ENCODE measurements at regions not wholly inside any gene's neighbourhood (a gene's known extent, or its start where the extent isn't known, plus 50 kb on each side); places are given as distances from the start of the nearest gene placed in this dataset.

DNA sequence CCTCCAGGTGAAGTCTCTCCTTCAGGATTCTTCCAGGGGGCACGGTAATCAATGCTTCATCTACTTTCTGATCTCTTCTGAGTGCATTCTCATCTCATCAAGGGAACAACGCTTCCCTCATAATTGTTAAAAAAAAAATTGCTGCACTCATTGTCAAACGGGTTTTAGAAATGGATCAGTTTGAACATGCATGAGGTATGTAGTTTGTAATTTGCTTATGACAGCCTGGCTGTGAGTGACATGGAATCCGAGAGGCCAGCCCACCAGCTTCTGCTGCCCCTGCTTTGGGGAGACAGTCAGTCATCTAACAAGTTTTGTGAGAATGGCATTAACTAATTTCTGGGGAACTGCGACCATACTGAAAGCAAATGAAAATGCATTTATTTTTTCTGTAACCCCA, 791.9 kb upstream of the SOX11 start:
- H3K4me1 ChIP-seq (ENCODE audit: control insufficient read depth, insufficient read depth, low read length) = peaks cover 15% of the 10 kb centered on the region
- H3K4me3 ChIP-seq (ENCODE audit: insufficient read depth, low read depth, low read length) = no peak overlapping the region
- H3K27me3 ChIP-seq (ENCODE audit: control insufficient read depth, insufficient read depth, low read length, poor library complexity, severe bottlenecking) = no peaks in the 10 kb centered on the region
- no peaks in the 10 kb centered on the region for H3K9me3 ChIP-seq (ENCODE audit: control insufficient read depth, low read length)
- 89 to 95% methylated on average over 5 of the region's 5 CpGs for WGBS, 2 experiments
- no peak overlapping the region for H3K27ac ChIP-seq (ENCODE audit: insufficient read depth, low read depth, low read length, poor library complexity, severe bottlenecking)
- no peaks in the 10 kb centered on the region for H3K36me3 ChIP-seq (ENCODE audit: control insufficient read depth, insufficient read depth, low read length)

- H3K4me3 ChIP-seq (ENCODE audit: insufficient read depth, low read depth, low read length) = no peak overlapping the region
- 55 to 60% methylated on average over 11 of the region's 11 CpGs for WGBS, 2 experiments
- H3K36me3 ChIP-seq (ENCODE audit: control insufficient read depth, insufficient read depth, low read length) = no peaks in the 10 kb centered on the region
- no peaks in the 10 kb centered on the region for H3K9me3 ChIP-seq (ENCODE audit: control insufficient read depth, low read length)
- H3K4me1 ChIP-seq (ENCODE audit: control insufficient read depth, insufficient read depth, low read length) = peaks cover 15% of the 10 kb centered on the region
- no peaks in the 10 kb centered on the region for H3K27me3 ChIP-seq (ENCODE audit: control insufficient read depth, insufficient read depth, low read length, poor library complexity, severe bottlenecking)
- H3K27ac ChIP-seq (ENCODE audit: insufficient read depth, low read depth, low read length, poor library complexity, severe bottlenecking) = peak overlapping the region; percentile 20
Observed at GRCh38 chr2:4900861-4901770, 791.1 kb upstream of the SOX11 start.

- H3K9me3 ChIP-seq (ENCODE audit: control insufficient read depth, low read length) = no peaks in the 10 kb centered on the region
- H3K4me1 ChIP-seq (ENCODE audit: control insufficient read depth, insufficient read depth, low read length) = peaks cover 15% of the 10 kb centered on the region
- no peaks in the 10 kb centered on the region for H3K27me3 ChIP-seq (ENCODE audit: control insufficient read depth, insufficient read depth, low read length, poor library complexity, severe bottlenecking)
- H3K36me3 ChIP-seq (ENCODE audit: control insufficient read depth, insufficient read depth, low read length) = no peaks in the 10 kb centered on the region
- no peak overlapping the region for H3K4me3 ChIP-seq (ENCODE audit: insufficient read depth, low read depth, low read length)
- H3K27ac ChIP-seq (ENCODE audit: insufficient read depth, low read depth, low read length, poor library complexity, severe bottlenecking) = no peak overlapping the region
- 88% methylated on average over 12 of the region's 12 CpGs for WGBS, 2 experiments
Observed at GRCh38 chr2:4903656-4904348, 788.4 kb upstream of the SOX11 start.

DNA sequence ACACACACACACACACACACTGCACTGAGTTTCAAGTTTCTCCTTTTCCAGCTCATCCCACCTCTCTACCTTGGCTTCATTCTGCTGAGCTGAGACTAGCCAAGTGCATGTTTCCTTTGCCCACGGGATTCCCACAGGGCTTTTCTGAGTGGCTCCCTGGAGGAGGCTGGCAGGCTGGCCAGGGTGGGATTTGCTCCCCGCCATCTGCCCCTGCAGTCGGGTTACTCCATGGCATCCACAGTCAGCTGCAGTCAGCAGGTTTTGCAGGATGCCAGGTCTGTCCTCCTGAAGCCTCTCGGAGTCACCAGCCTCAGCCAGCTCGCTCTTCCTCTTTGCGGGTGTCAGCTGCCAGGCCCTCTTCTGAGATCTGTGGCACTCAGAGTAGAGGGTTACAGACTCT, 783.7 kb upstream of the SOX11 start:
- 91 to 92% methylated on average over 6 of the region's 6 CpGs for WGBS, 2 experiments
- H3K27ac ChIP-seq (ENCODE audit: insufficient read depth, low read depth, low read length, poor library complexity, severe bottlenecking) = no peak overlapping the region
- no peaks in the 10 kb centered on the region for H3K36me3 ChIP-seq (ENCODE audit: control insufficient read depth, insufficient read depth, low read length)
- no peak overlapping the region for H3K4me3 ChIP-seq (ENCODE audit: insufficient read depth, low read depth, low read length)
- H3K27me3 ChIP-seq (ENCODE audit: control insufficient read depth, insufficient read depth, low read length, poor library complexity, severe bottlenecking) = no peaks in the 10 kb centered on the region
- no peaks in the 10 kb centered on the region for H3K9me3 ChIP-seq (ENCODE audit: control insufficient read depth, low read length)
- H3K4me1 ChIP-seq (ENCODE audit: control insufficient read depth, insufficient read depth, low read length) = no peaks in the 10 kb centered on the region

DNA sequence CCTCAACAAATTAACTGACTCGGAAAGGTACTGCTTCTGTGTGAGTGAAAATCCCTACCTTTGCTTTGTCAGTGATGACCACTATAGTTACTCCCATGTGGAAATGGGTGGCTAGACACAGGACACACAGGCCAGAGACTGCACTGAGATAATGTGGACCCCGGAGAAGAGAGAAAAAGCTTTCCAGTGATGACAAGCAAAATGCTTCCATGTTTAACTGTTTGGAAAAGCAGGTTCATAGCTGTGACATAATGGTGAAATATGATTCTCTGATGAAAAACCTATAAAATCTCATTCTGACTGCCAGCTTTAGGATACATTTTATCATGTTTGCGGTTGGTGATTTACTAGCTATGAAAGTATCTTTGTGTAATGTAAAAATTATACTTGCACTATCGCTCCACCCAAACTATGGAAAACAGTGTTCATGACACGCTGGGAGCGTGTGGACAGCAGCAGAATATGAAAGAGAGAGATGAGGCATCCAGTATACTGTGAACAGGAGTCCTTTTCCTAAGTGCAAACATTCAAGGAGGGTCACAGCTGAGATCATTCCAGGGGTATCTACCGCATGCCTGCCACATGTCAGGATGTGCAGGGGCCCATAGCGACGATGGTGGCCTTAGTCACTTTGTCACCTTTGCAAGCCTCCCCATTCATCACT, 782.7 kb upstream of the SOX11 start:
- Histone ChIP-seq H3K4me3 (ENCODE audit: insufficient read depth, low read depth, low read length) (no peak overlapping the region), H3K4me1 (ENCODE audit: control insufficient read depth, insufficient read depth, low read length) (no peaks in the 10 kb centered on the region)
- 86 to 89% methylated on average over 9 of the region's 9 CpGs for WGBS, 2 experiments

GRCh38 chr2:4914036-4914435, 778.1 kb upstream of the SOX11 start:
- Histone ChIP-seq H3K36me3 (ENCODE audit: control insufficient read depth, insufficient read depth, low read length) (no peaks in the 10 kb centered on the region), H3K27me3 (ENCODE audit: control insufficient read depth, insufficient read depth, low read length, poor library complexity, severe bottlenecking) (no peaks in the 10 kb centered on the region), H3K9me3 (ENCODE audit: control insufficient read depth, low read length) (no peaks in the 10 kb centered on the region), H3K27ac (ENCODE audit: insufficient read depth, low read depth, low read length, poor library complexity, severe bottlenecking) (no peak overlapping the region), H3K4me1 (ENCODE audit: control insufficient read depth, insufficient read depth, low read length) (no peaks in the 10 kb centered on the region), H3K4me3 (ENCODE audit: insufficient read depth, low read depth, low read length) (no peak overlapping the region)
- 97% methylated on average over 5 of the region's 5 CpGs for WGBS, 2 experiments

More for the DNA sequence above, 782.7 kb upstream of the SOX11 start:
- no peaks in the 10 kb centered on the region for H3K27me3 ChIP-seq (ENCODE audit: control insufficient read depth, insufficient read depth, low read length, poor library complexity, severe bottlenecking)
- H3K36me3 ChIP-seq (ENCODE audit: control insufficient read depth, insufficient read depth, low read length) = no peaks in the 10 kb centered on the region
- H3K9me3 ChIP-seq (ENCODE audit: control insufficient read depth, low read length) = no peaks in the 10 kb centered on the region
- no peak overlapping the region for H3K27ac ChIP-seq (ENCODE audit: insufficient read depth, low read depth, low read length, poor library complexity, severe bottlenecking)

- Histone ChIP-seq H3K27ac (ENCODE audit: insufficient read depth, low read depth, low read length, poor library complexity, severe bottlenecking) (no peak overlapping the region), H3K4me3 (ENCODE audit: insufficient read depth, low read depth, low read length) (no peak overlapping the region), H3K9me3 (ENCODE audit: control insufficient read depth, low read length) (no peaks in the 10 kb centered on the region), H3K27me3 (ENCODE audit: control insufficient read depth, insufficient read depth, low read length, poor library complexity, severe bottlenecking) (no peaks in the 10 kb centered on the region), H3K36me3 (ENCODE audit: control insufficient read depth, insufficient read depth, low read length) (no peaks in the 10 kb centered on the region), H3K4me1 (ENCODE audit: control insufficient read depth, insufficient read depth, low read length) (no peaks in the 10 kb centered on the region)
- 93 to 95% methylated on average over 3 to 4 of the region's 4 CpGs for WGBS, 2 experiments
Observed at GRCh38 chr2:4914551-4914950, 777.6 kb upstream of the SOX11 start.

GRCh38 chr2:4915357-4915756, 776.8 kb upstream of the SOX11 start:
- no peak overlapping the region for H3K4me3 ChIP-seq (ENCODE audit: insufficient read depth, low read depth, low read length)
- H3K27ac ChIP-seq (ENCODE audit: insufficient read depth, low read depth, low read length, poor library complexity, severe bottlenecking) = no peak overlapping the region
- no peaks in the 10 kb centered on the region for H3K4me1 ChIP-seq (ENCODE audit: control insufficient read depth, insufficient read depth, low read length)
- 92% methylated on average over 2 of the region's 2 CpGs for WGBS, 2 experiments
- H3K9me3 ChIP-seq (ENCODE audit: control insufficient read depth, low read length) = no peaks in the 10 kb centered on the region
- H3K36me3 ChIP-seq (ENCODE audit: control insufficient read depth, insufficient read depth, low read length) = no peaks in the 10 kb centered on the region
- H3K27me3 ChIP-seq (ENCODE audit: control insufficient read depth, insufficient read depth, low read length, poor library complexity, severe bottlenecking) = no peaks in the 10 kb centered on the region

GRCh38 chr2:4916094-4916493, 776.1 kb upstream of the SOX11 start:
- Histone ChIP-seq H3K36me3 (ENCODE audit: control insufficient read depth, insufficient read depth, low read length) (no peaks in the 10 kb centered on the region), H3K27me3 (ENCODE audit: control insufficient read depth, insufficient read depth, low read length, poor library complexity, severe bottlenecking) (no peaks in the 10 kb centered on the region), H3K4me1 (ENCODE audit: control insufficient read depth, insufficient read depth, low read length) (no peaks in the 10 kb centered on the region), H3K4me3 (ENCODE audit: insufficient read depth, low read depth, low read length) (no peak overlapping the region), H3K9me3 (ENCODE audit: control insufficient read depth, low read length) (no peaks in the 10 kb centered on the region), H3K27ac (ENCODE audit: insufficient read depth, low read depth, low read length, poor library complexity, severe bottlenecking) (no peak overlapping the region)
- 47 to 50% methylated on average over 2 of the region's 2 CpGs for WGBS, 2 experiments

- H3K27me3 ChIP-seq (ENCODE audit: control insufficient read depth, insufficient read depth, low read length, poor library complexity, severe bottlenecking) = no peaks in the 10 kb centered on the region
- WGBS, 2 experiments = 89 to 95% methylated on average over 5 of the region's 5 CpGs
- no peaks in the 10 kb centered on the region for H3K9me3 ChIP-seq (ENCODE audit: control insufficient read depth, low read length)
- no peak overlapping the region for H3K27ac ChIP-seq (ENCODE audit: insufficient read depth, low read depth, low read length, poor library complexity, severe bottlenecking)
- no peak overlapping the region for H3K4me3 ChIP-seq (ENCODE audit: insufficient read depth, low read depth, low read length)
- H3K4me1 ChIP-seq (ENCODE audit: control insufficient read depth, insufficient read depth, low read length) = no peaks in the 10 kb centered on the region
- no peaks in the 10 kb centered on the region for H3K36me3 ChIP-seq (ENCODE audit: control insufficient read depth, insufficient read depth, low read length)
Observed at GRCh38 chr2:4930704-4931103, 761.5 kb upstream of the SOX11 start.

Data from ectodermal cell (in vitro differentiated cells).